Ovary (tissue), 7 donors: ENCODE measurements at regions not wholly inside any gene's neighbourhood (a gene's known extent, or its start where the extent isn't known, plus 50 kb on each side); places are given as distances from the start of the nearest gene placed in this dataset.

Experiments
- DNase-seq, 5 donors: peaks; one replicate each; pipeline ENCODE4 v3.0.0-alpha.2; 2019 to 2020
- H3K27ac ChIP-seq, 2 donors: fragments of 200-600 bp; one replicate each; pipeline versions ENCODE4 v1.5.1 to v1.8.0; 2019 to 2022
- H3K27me3 ChIP-seq: fragments of 200-600 bp; one replicate; pipeline ENCODE4 v1.8.0; 2022
- H3K36me3 ChIP-seq: fragments of 200-600 bp; sonication (generic); one replicate; pipeline ENCODE4 v1.5.1; 2019
- H3K4me1 ChIP-seq: one replicate; pipeline ENCODE4 v1.8.1; 2013; ENCODE audit warnings: mild to moderate bottlenecking, moderate library complexity; ENCODE audit not compliant: insufficient read depth
- H3K4me3 ChIP-seq: fragments of 200-600 bp; sonication (generic); one replicate; pipeline ENCODE4 v1.5.1; 2017
- H3K9me3 ChIP-seq, 2 donors: fragments of 200-600 bp in 1 of 2; sonication (generic) in 1 of 2; one replicate each; pipeline versions ENCODE4 v1.5.1 to v1.8.1; 2013 to 2019; ENCODE audit warnings: mild to moderate bottlenecking in 1 of 2, moderate library complexity in 1 of 2
- CTCF ChIP-seq, 3 donors: fragments of 450-650 bp in 2 of 3; fragments of 200-600 bp in 1 of 3; IDR thresholded peaks; one replicate each; pipeline versions ENCODE4 v1.5.1 to v1.8.0; 2016 to 2022; ENCODE audit warnings: antibody characterized with exemption in 3 of 3, mild to moderate bottlenecking in 1 of 3
- EP300 ChIP-seq: sonication (generic); formaldehyde crosslinking; IDR thresholded peaks from one replicate; pipeline ENCODE4 v1.6.1; 2017; ENCODE audit warnings: antibody characterized with exemption
- POLR2A ChIP-seq: fragments of 450-650 bp; IDR thresholded peaks from one replicate; pipeline ENCODE4 v1.6.1; 2017; ENCODE audit warnings: antibody characterized with exemption, mild to moderate bottlenecking, moderate library complexity
- WGBS, 3 donors: extraction: QIAGEN DNeasy Blood & Tissue Kit in 1 of 3; methylation state at CpG; one replicate each; pipeline versions ENCODE4 v1.1.5 to v1.1.7; 2013 to 2017; 5-methylcytosine and 5-hydroxymethylcytosine counted together
- intact Hi-C, 4 donors: fragments of 100-400 bp; cut with DNase I; formaldehyde crosslinking; loops; one replicate each; pipeline versions ENCODE4 v1.11.0 to v1.15.1; 2022 to 2023
- donor health status: DM: no; HTN: no; CAD: no; lungs with moderate emphysema.
- donor health status: DM: no; HTN: no; CAD: no.
- donor health status: Bipolar disorder and iron deficiency.
- donor health status: DM: no; HTN: no; CAD: no.
- donor health status: DM: yes; HTN: yes; CAD: no.

- no peak overlapping the region for H3K27ac ChIP-seq
- DNase-seq = no peak
Observed at GRCh38 chr17:73943416-73944110, 259.9 kb upstream of the RPL38 start.

GRCh38 chr17:73944366-73944765 is 259.1 kb upstream of the RPL38 start:
- H3K9me3 ChIP-seq = no peaks in the 10 kb centered on the region
- no peak overlapping the region for H3K4me3 ChIP-seq
- no peaks in the 10 kb centered on the region for H3K4me1 ChIP-seq
- TF ChIP-seq EP300 = no peak
- no peak for TF ChIP-seq POLR2A
- no peak for TF ChIP-seq CTCF (IDR thresholded peaks at IDR 0.05)
- WGBS, 3 donors = 76 to 83% (median 77%) methylated on average over 5 of the region's 5 CpGs
- no peak for DNase-seq
- H3K27ac ChIP-seq = no peak overlapping the region
- intact Hi-C loops = no loop called here
- H3K27me3 ChIP-seq = no peaks in the 10 kb centered on the region
- H3K36me3 ChIP-seq = no peaks in the 10 kb centered on the region

More at GRCh38 chr17:73943416-73944110, 259.9 kb upstream of the RPL38 start:
- no peaks in the 10 kb centered on the region for H3K9me3 ChIP-seq
- TF ChIP-seq EP300 = no peak
- no peak for TF ChIP-seq POLR2A
- TF ChIP-seq CTCF (IDR thresholded peaks at IDR 0.05) = no peak
- no peaks in the 10 kb centered on the region for H3K4me1 ChIP-seq
- no peak overlapping the region for H3K4me3 ChIP-seq
- no peaks in the 10 kb centered on the region for H3K36me3 ChIP-seq
- no peaks in the 10 kb centered on the region for H3K27me3 ChIP-seq
- 70 to 81% (median 76%) methylated on average over 7 of the region's 7 CpGs for WGBS, 3 donors
- intact Hi-C loops = no loop called here

GRCh38 chr17:73947281-73947965 is 256.1 kb upstream of the RPL38 start:
- Histone ChIP-seq H3K4me1 (no peaks in the 10 kb centered on the region), H3K36me3 (no peaks in the 10 kb centered on the region), H3K9me3 (no peaks in the 10 kb centered on the region), H3K4me3 (no peak overlapping the region), H3K27me3 (no peaks in the 10 kb centered on the region), H3K27ac (no peak overlapping the region)
- TF ChIP-seq EP300 (no peak), CTCF (IDR thresholded peaks at IDR 0.05) (no peak), POLR2A (no peak)
- WGBS, 3 donors = 82 to 85% (median 85%) methylated on average over 13 of the region's 13 CpGs
- intact Hi-C loops = no loop called here
- no peak for DNase-seq

- WGBS, 3 donors = 82 to 85% (median 82%) methylated on average over 4 of the region's 4 CpGs
- H3K27me3 ChIP-seq = no peaks in the 10 kb centered on the region
Observed at GRCh38 chr17:73947966-73948355, 255.5 kb upstream of the RPL38 start.

More at GRCh38 chr17:73947966-73948355, 255.5 kb upstream of the RPL38 start:
- intact Hi-C loops = no loop called here
- Histone ChIP-seq H3K4me3 (no peak overlapping the region), H3K27ac (no peak overlapping the region), H3K9me3 (no peaks in the 10 kb centered on the region), H3K4me1 (peaks cover 2% of the 10 kb centered on the region), H3K36me3 (no peaks in the 10 kb centered on the region)
- no peak for DNase-seq
- TF ChIP-seq EP300 = no peak
- TF ChIP-seq POLR2A = no peak
- TF ChIP-seq CTCF (IDR thresholded peaks at IDR 0.05) = no peak
